HG03354 (cell line): ENCODE measurements at regions not wholly inside any gene's neighbourhood (a gene's known extent, or its start where the extent isn't known, plus 50 kb on each side); places are given as distances from the start of the nearest gene placed in this dataset.
"Not testable (repeated sequence)": the region's sequence is repeated elsewhere in the genome, so short reads cannot be mapped to it uniquely, and the experiment has no call there.

Experiments used
- ATAC-seq: cut with Tn5 transposase; IDR thresholded peaks from one replicate; pipeline ENCODE4 v1.9.1; 2021; ENCODE audit warnings: mild to moderate bottlenecking; ENCODE audit not compliant: unreplicated experiment, poor library complexity, severe bottlenecking

- ATAC-seq: no peak
These were observed 68.3 kb upstream of the RBPJ start for GRCh38 chr4:26252349-26253025.

DNA sequence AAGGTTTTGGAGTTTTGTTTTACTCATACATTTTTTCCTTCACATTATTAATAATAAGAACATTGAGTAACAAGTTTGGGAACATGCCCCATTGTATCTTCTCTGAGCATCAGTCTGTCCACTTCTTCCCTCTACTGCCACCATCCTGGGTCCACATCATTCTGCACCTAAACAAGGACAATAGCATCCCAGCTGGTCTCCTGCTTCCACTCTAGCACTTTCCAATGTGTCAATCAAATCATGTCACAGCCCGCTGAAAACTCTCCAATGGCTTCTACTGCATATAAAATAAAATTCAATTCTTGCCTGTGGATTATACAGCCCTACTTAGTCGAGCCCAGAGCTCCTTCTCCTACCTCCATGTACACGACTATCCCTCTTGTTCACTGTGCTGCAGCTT is 66.8 kb upstream of the RBPJ start:
- no peak for ATAC-seq

DNA sequence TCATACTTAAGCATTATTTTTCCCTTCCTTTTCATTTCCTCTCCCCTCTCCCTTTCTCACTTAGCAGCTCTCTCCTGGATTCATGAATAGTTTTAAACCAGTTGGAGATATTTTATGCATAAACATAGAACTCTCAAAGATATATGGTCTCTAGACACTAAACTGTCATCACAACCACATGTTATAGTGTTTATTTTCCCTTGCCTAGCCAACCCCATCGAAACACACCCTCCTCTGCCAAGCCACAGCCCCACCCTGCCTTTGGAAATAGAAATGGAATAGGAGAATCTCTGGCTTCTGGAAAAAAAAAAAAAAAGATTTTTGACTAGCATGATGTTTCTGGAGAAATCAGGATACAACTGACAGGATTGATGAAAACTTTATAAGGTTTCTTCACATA is 64.8 kb upstream of the RBPJ start:
- no peak for ATAC-seq

DNA sequence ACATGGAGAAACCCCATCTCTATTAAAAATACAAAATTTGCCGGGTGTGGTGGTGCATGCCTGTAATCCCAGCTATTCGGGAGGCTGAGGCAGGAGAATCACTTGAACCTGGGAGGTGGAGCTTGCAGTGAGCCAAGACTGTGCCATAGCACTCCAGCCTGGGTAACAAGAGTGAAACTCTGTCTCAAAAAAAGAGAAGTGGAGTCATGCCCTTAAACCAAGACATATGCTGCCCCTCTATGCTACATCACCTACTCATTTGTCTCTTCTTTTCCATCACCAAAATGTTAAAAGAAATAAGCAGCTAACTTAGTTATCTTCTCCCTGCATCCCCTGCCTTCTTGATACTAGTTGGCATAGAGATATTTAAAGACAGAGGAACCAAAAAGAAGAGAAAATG is 63.4 kb upstream of the RBPJ start:
- ATAC-seq: not testable (repeated sequence)

DNA sequence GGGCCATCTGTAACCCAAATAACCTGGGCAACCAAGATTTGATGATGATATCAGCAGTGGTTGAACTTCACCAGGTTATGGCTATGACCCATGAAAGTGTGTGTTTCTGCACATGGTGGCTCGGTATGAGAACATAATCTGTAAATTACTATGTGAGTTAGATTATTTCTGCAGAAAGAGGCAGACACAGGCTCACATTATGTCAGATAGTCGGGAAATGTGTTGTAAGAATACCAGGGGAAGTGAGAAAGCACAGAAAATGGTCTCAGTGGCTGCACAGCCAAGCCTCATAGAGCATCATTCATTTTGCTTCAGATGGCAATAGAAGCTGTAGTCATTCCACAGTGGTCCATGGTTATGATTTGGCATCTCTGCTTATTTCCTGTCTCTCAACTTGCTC is 63.0 kb upstream of the RBPJ start:
- ATAC-seq: peak; percentile 60

DNA sequence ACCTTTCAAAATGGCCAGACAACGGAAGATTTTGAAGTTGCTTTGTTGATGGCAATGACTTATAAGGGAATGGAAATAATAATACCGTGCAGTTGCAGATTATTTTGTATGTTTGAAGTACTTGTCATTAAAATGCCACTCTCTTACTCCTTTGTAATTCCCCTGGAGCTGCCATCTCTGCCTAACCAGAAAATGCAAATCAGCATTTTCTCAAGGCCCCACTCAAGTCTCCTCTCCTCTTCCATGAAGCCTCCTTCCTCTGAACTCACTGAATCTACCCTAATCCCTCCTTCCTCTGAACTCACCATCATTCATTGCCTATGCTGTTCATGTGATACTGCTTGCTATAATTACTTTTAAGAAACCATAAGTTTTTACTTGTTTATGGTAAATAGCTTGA is 60.2 kb upstream of the RBPJ start:
- no peak for ATAC-seq

DNA sequence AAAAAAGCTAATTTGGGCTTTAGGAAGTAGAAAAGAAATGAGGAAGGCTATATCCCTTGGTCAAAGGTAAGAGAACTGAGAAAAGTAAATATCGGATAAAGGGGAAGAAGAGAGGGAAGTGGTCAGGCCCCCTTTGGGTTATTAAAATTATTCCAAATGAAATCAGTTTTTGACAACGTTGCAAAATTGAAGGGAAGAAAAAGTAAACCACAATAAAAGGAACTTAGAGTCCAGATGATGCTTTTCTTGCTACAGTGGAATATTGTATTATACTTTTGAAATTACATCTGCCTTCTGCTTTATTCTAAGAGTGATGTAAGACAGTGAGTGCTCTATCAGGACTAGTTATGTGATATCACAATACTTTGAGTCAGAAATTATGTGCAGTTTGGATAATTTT is 59.4 kb upstream of the RBPJ start:
- ATAC-seq: no peak

DNA sequence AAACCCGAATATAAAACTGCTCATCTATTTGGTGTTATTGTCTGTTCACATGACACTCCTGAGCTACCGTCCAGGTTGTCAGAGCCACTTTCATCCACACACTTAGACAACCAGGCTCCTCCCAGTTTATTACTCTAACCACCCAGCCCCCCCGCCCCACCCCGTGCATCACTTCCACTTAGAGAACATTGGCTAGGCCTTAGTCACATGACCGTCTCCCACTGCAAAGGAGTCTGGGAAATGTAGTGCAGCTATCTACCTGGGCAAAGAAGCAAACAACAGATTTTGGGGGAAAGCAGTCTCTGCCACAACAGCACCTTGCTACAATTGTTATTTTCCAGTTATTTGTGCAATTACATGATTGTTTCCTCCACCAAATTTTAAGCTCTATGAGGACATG is 57.6 kb upstream of the RBPJ start:
- no peak for ATAC-seq

- ATAC-seq: no peak
These were observed 56.7 kb upstream of the RBPJ start for GRCh38 chr4:26264109-26264508.

DNA sequence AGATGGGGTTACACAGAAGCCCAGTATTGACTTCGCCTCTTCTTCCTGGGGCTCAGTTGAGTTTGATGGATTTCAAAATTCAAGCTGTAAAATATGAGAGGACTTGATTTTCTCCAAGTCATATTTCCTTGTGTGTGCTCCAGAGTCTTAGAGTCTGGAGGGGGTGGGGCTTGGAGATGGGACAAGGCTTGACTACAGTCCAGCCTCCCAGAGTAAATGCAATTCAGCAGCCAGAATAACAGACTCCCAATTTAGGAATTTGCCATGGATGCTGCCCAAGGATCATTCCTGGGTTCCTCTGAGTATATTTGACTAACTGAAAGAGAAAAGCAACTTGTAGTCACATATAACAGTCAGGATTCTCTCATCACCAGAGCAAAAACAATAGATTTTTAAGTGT is 53.7 kb upstream of the RBPJ start:
- ATAC-seq: no peak

DNA sequence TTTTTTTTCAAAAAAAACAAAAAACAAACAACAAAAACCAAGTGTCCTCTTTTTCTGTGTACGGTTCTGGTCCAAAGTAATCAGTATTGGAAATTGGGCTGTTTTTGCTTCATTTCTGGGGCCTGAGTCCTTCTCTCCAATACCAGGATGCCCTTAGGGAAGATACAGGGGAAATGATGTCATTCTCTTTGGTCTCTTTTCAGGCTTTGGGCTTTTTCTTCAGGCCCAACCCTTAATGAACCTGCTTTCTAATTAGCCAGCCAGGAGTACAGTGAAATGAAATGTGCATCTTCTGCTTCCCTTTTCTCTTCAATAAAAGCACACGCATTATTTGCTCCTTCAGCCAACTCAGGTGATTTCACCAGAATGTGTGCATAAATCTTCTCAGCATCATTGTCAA is 52.6 kb upstream of the RBPJ start:
- no peak for ATAC-seq

DNA sequence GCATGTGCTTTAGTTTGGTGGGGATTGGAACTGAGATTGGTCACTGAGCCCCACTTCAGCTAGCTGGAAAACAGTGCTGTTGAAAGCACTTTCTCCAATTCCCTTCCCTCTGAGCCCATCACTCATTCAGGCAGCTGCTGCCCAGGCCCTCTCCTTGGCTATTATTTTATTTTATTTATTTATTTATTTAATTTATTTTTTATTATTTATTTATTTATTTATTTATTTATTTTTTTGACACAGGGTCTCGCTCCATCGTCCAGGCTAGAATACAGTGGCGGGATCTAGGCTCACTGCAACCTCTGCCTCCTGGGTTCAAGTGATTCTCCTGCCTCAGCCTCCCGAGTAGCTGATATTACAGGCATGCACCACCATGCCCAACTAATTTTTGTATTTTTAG is 51.8 kb upstream of the RBPJ start:
- no peak for ATAC-seq
